ENCODE measurements at regions not wholly inside any gene's neighbourhood (a gene's known extent, or its start where the extent isn't known, plus 50 kb on each side); places are given as distances from the start of the nearest gene placed in this dataset.
"Not testable (repeated sequence)": the region's sequence is repeated elsewhere in the genome, so short reads cannot be mapped to it uniquely, and the experiment has no call there.

DNA sequence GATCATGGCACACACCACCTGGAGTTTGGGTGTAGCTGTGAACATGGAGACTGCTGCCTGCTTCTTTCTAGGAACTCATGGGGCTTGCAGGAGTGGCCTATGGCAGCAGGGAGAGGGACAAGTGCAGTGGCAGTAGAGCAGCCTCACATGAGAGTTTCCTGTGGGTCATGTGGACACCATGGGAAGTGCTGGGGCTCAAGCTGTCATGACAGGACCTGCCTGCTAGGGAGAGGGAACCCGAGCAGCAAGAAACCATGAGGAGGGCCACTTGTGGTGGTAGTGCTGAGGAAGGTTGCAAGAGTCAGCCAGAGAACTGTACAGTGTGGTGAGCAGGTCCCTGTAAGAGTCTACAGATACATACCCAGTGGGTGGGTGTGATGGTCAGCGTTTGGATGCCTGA is 73.8 kb upstream of the MRPS22 start:
- WGBS (ENCODE audit: insufficient coverage, insufficient replicate concordance, low lambda C conversion rate, missing lambda C conversion rate) = 0% methylated on average over 2 of the region's 2 CpGs
- no TSS peak for BruUV-seq (replicated peaks)
- no peaks in the 10 kb centered on the region for H3K4me1 ChIP-seq (ENCODE audit: control insufficient read depth, insufficient read depth, low read length)
- peaks cover 2% of the 10 kb centered on the region; the same call in 1 of the 3 replicates for H3K9me3 ChIP-seq (replicated peaks; ENCODE audit: control insufficient read depth, insufficient read depth, low read length)
- H3K4me2 ChIP-seq (ENCODE audit: control insufficient read depth, insufficient read depth) = no peak overlapping the region
- H3K36me3 ChIP-seq (ENCODE audit: control insufficient read depth in 2 of 2, insufficient read depth in 2 of 2, low read length in 1 of 2) = no peaks in the 10 kb centered on the region
- no peaks in the 10 kb centered on the region for H3K27me3 ChIP-seq (replicated peaks in 1 of 2; ENCODE audit: control insufficient read depth in 2 of 2, insufficient read depth in 2 of 2, low read length in 1 of 2)
- no peak overlapping the region for H2AFZ ChIP-seq (ENCODE audit: control insufficient read depth, low read depth, low read length)
- POLR2A ChIA-PET = no interaction called here
- in situ Hi-C loops (cut with MboI) (no loop called here), intact Hi-C loops (cut with micrococcal nuclease; ENCODE audit: unreplicated experiment) (no loop called here)
- SMC1A ChIA-PET (ENCODE audit: uncharacterized antibody, unreplicated experiment) = interaction anchor here (1.0 kb wide), 1 partner anchor 158 kb away, joined by 3 read pairs; no protein-coding TSS in a partner anchor
- no peak for ATAC-seq
- no peak overlapping the region for H3K4me3 ChIP-seq
- CTCF ChIA-PET = no interaction called here
- no peaks in the 10 kb centered on the region for H4K20me1 ChIP-seq (ENCODE audit: control insufficient read depth, insufficient read depth)
- RAD21 ChIA-PET (ENCODE audit: unreplicated experiment) = no interaction called here
- H3K9ac ChIP-seq (ENCODE audit: control insufficient read depth, insufficient read depth, low read length) = no peak overlapping the region
- no peaks in the 10 kb centered on the region for H3K79me2 ChIP-seq (ENCODE audit: control insufficient read depth, insufficient read depth, low read length)
- DNase-seq (ENCODE audit: low read depth, low spot score) = no peak
- TF ChIP-seq YBX1 (IDR thresholded peaks at IDR 0.05) (no peak), FOXK2 (IDR thresholded peaks at IDR 0.05) (no peak), MAX (IDR thresholded peaks at IDR 0.05; ENCODE audit: low read depth, low read length) (no peak), ZNF24 (IDR thresholded peaks at IDR 0.05) (no peak), TBL1XR1 (IDR thresholded peaks at IDR 0.05; ENCODE audit: low read depth, low read length) (no peak), ATF7 (IDR thresholded peaks at IDR 0.05; ENCODE audit: low read depth) (no peak), FOXM1 (IDR thresholded peaks at IDR 0.05; ENCODE audit: low read depth, low read length) (no peak), MEF2B (IDR thresholded peaks at IDR 0.05; ENCODE audit: partially characterized antibody, poor library complexity, severe bottlenecking) (no peak), NRF1 (conservative IDR thresholded peaks at IDR 0.05; ENCODE audit: low read depth, low read length) (no peak), ATF3 (IDR thresholded peaks at IDR 0.05; ENCODE audit: borderline replicate concordance, extremely low read depth, low read depth, low read length) (no peak), YY1 (IDR thresholded peaks at IDR 0.05; ENCODE audit: low read depth, low read length) (no peak), SMAD1 (IDR thresholded peaks at IDR 0.05; ENCODE audit: low read depth, partially characterized antibody) (no peak), ZSCAN29 (IDR thresholded peaks at IDR 0.05) (no peak), RELA (IDR thresholded peaks at IDR 0.05; ENCODE audit: borderline replicate concordance, partially characterized antibody) (no peak)
- TF ChIP-seq, protein P1, sequence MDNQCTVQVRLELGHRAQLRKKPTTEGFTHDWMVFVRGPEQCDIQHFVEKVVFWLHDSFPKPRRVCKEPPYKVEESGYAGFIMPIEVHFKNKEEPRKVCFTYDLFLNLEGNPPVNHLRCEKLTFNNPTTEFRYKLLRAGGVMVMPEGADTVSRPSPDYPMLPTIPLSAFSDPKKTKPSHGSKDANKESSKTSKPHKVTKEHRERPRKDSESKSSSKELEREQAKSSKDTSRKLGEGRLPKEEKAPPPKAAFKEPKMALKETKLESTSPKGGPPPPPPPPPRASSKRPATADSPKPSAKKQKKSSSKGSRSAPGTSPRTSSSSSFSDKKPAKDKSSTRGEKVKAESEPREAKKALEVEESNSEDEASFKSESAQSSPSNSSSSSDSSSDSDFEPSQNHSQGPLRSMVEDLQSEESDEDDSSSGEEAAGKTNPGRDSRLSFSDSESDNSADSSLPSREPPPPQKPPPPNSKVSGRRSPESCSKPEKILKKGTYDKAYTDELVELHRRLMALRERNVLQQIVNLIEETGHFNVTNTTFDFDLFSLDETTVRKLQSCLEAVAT (IDR thresholded peaks at IDR 0.05) = no peak
- no peak overlapping the region for H3K27ac ChIP-seq (ENCODE audit: control insufficient read depth, insufficient read depth)
- no peak for FAIRE-seq

DNA sequence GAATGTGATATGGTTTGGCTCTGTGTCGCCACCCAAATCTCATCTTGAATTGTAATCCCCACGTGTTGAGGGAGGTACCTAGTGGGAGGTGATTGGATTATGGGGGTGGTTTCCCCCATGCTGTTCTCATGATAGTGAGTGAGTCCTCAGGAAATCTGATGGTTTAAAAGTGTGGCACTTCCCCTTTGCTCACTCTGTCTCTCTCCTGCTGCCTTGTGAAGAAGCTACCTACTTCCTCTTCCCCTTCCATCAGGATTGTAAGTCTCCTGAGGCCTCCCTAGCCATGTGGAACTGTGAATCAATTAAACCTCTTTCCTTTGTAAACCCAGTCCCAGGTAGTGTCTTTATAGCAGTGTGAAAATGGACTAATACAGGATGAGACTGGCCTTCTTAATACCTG is 73.2 kb upstream of the MRPS22 start:
- FAIRE-seq = not testable (repeated sequence)

More for the DNA sequence above, 73.2 kb upstream of the MRPS22 start:
- RAD21 ChIA-PET (ENCODE audit: unreplicated experiment); H3K27me3 ChIP-seq (replicated peaks in 1 of 2; ENCODE audit: control insufficient read depth in 2 of 2, insufficient read depth in 2 of 2, low read length in 1 of 2); intact Hi-C loops (cut with micrococcal nuclease; ENCODE audit: unreplicated experiment); BruUV-seq (replicated peaks); H4K20me1 ChIP-seq (ENCODE audit: control insufficient read depth, insufficient read depth); DNase-seq (ENCODE audit: low read depth, low spot score); in situ Hi-C loops (cut with MboI); H3K9me3 ChIP-seq (replicated peaks; ENCODE audit: control insufficient read depth, insufficient read depth, low read length); ATAC-seq; H3K27ac ChIP-seq (ENCODE audit: control insufficient read depth, insufficient read depth); H3K9ac ChIP-seq (ENCODE audit: control insufficient read depth, insufficient read depth, low read length); H3K79me2 ChIP-seq (ENCODE audit: control insufficient read depth, insufficient read depth, low read length); POLR2A ChIA-PET; H3K4me2 ChIP-seq (ENCODE audit: control insufficient read depth, insufficient read depth); H2AFZ ChIP-seq (ENCODE audit: control insufficient read depth, low read depth, low read length); CTCF ChIA-PET; H3K4me3 ChIP-seq; H3K4me1 ChIP-seq (ENCODE audit: control insufficient read depth, insufficient read depth, low read length); H3K36me3 ChIP-seq (ENCODE audit: control insufficient read depth in 2 of 2, insufficient read depth in 2 of 2, low read length in 1 of 2): not testable (repeated sequence)
- SMC1A ChIA-PET (ENCODE audit: uncharacterized antibody, unreplicated experiment) = interaction anchor here (1.0 kb wide), 1 partner anchor 159 kb away, joined by 3 read pairs; no protein-coding TSS in a partner anchor
- WGBS (ENCODE audit: insufficient coverage, insufficient replicate concordance, low lambda C conversion rate, missing lambda C conversion rate) = 36% methylated on average over 2 of the region's 2 CpGs

Data from GM12878 (cell line).